ENCODE measurements at regions not wholly inside any gene's neighbourhood (a gene's known extent, or its start where the extent isn't known, plus 50 kb on each side); places are given as distances from the start of the nearest gene placed in this dataset.
"Not testable (repeated sequence)": the region's sequence is repeated elsewhere in the genome, so short reads cannot be mapped to it uniquely, and the experiment has no call there.

DNA sequence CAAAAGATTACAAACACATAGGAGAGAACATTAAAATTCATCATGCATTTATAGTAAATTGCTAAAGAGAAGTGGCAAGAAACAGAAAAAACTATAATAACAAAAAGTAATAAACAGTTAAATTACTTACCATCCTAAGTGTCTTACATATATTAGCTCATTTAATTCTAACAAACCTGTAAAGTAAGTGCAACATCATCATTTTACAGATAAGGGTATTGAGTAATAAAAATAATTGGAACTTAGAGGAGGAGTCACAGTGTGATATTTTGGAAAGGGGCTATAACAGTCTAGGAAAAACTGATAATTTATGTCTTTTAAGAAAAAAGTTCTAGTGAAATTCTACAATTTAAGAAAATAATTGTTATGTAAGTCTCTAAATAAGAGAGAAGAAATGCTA is 592.8 kb downstream of the DMRTA1 start:
- no peak for DNase-seq (ENCODE audit: extremely low spot score, unreplicated experiment)
- Mint-ChIP-seq H3K4me3 (no peak overlapping the region), H3K4me1 (ENCODE audit: unreplicated experiment) (no peaks in the 10 kb centered on the region), H3K27ac (no peak overlapping the region), H3K27me3 (no peaks in the 10 kb centered on the region), H3K9me3 (no peaks in the 10 kb centered on the region), H3K36me3 (no peaks in the 10 kb centered on the region)
- TF ChIP-seq, protein P1, sequence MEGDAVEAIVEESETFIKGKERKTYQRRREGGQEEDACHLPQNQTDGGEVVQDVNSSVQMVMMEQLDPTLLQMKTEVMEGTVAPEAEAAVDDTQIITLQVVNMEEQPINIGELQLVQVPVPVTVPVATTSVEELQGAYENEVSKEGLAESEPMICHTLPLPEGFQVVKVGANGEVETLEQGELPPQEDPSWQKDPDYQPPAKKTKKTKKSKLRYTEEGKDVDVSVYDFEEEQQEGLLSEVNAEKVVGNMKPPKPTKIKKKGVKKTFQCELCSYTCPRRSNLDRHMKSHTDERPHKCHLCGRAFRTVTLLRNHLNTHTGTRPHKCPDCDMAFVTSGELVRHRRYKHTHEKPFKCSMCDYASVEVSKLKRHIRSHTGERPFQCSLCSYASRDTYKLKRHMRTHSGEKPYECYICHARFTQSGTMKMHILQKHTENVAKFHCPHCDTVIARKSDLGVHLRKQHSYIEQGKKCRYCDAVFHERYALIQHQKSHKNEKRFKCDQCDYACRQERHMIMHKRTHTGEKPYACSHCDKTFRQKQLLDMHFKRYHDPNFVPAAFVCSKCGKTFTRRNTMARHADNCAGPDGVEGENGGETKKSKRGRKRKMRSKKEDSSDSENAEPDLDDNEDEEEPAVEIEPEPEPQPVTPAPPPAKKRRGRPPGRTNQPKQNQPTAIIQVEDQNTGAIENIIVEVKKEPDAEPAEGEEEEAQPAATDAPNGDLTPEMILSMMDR (conservative IDR thresholded peaks at IDR 0.05): no peak

DNA sequence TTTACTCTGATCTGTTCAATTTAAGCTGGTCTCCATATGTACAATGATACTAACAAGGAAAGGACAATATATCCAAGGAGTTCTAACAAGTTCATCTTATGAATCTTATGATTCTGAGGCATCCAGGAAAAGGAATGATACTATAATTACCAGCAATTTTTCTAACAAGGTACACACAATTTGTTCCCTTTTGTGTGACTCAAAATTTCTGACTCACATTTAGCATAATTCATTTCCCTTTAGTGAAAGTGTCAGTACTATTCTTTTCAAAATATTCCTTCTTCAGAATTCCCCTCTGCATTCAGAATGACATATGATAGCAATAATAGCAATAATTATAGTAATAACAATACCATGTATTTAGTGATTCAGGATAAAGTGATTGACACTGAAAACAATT is 594.8 kb downstream of the DMRTA1 start:
- H3K27ac Mint-ChIP-seq: no peak overlapping the region

DNA sequence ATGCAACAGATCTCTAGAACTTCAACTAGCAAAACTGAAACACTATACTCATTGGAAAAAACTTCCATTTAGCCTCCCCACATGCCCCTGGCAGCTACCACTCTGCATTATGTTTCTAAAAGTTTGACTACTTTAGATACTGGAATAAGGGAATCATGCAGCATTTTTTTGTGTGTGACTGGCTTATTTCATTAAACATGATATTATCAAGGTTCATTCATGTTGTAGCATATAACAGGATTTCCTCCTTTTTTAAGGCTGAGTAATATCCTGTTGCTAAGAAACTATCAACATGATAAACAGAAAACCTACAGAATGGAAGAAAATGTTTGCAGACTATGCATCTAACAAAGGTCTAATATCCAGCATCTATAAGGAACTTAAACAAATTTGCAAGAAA is 597.9 kb downstream of the DMRTA1 start:
- no peaks in the 10 kb centered on the region for H3K36me3 Mint-ChIP-seq
- DNase-seq (ENCODE audit: extremely low spot score, unreplicated experiment): no peak
- no peak overlapping the region for H3K27ac Mint-ChIP-seq
- no peaks in the 10 kb centered on the region for H3K27me3 Mint-ChIP-seq
- H3K9me3 Mint-ChIP-seq: no peaks in the 10 kb centered on the region
- no peak overlapping the region for H3K4me3 Mint-ChIP-seq
- no peaks in the 10 kb centered on the region for H3K4me1 Mint-ChIP-seq (ENCODE audit: unreplicated experiment)
- TF ChIP-seq, protein P1 (conservative IDR thresholded peaks at IDR 0.05): no peak

More for the DNA sequence above, 594.8 kb downstream of the DMRTA1 start:
- Mint-ChIP-seq H3K4me3 (no peak overlapping the region), H3K4me1 (ENCODE audit: unreplicated experiment) (no peaks in the 10 kb centered on the region), H3K27me3 (no peaks in the 10 kb centered on the region), H3K9me3 (no peaks in the 10 kb centered on the region), H3K36me3 (no peaks in the 10 kb centered on the region)
- TF ChIP-seq, protein P1 (conservative IDR thresholded peaks at IDR 0.05): no peak
- DNase-seq (ENCODE audit: extremely low spot score, unreplicated experiment): no peak

DNA sequence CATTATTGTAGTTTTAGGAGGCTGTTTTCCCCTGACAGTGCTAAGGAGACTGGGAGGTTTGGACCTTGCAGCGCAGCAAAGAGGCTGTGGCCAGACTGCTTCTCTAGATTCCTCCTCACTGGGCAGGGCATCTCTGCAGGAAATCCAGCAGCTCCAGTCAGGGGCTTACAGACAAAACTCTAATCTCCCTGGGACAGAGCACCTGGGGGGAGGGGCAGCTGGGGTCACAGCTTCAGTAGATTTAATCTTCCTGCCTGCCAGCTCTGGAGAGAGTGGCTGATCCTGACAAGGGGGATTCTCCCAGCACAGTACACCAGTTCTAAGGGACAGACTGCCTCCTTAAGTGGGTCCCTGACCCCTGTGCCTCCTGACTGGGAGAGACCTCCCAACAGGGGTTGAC is 599.4 kb downstream of the DMRTA1 start:
- not testable (repeated sequence) for H3K4me1 Mint-ChIP-seq (ENCODE audit: unreplicated experiment); H3K36me3 Mint-ChIP-seq; H3K9me3 Mint-ChIP-seq; H3K27ac Mint-ChIP-seq; H3K27me3 Mint-ChIP-seq; H3K4me3 Mint-ChIP-seq; DNase-seq (ENCODE audit: extremely low spot score, unreplicated experiment)

DNA sequence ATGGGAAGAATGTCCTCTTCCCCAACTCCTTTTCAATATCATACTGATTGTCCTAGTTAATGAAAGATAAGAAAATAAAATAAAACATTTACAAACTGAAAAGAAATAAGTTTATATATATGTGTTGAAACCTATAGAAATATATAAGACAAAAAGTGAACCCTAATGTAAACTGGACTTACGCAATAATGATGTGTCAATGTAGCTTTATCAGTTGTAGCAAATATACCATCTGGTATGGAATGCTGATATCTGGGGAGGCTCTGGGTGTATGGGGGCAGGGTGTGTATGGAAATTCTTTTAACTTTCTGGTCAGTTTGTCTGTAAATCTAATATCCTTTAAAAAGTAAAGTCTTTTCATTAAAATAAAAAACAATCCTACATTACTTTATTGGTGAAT is 603.9 kb downstream of the DMRTA1 start:
- H3K4me1 Mint-ChIP-seq (ENCODE audit: unreplicated experiment): no peaks in the 10 kb centered on the region
- H3K27ac Mint-ChIP-seq: no peak overlapping the region
- H3K27me3 Mint-ChIP-seq: no peaks in the 10 kb centered on the region
- H3K4me3 Mint-ChIP-seq: no peak overlapping the region
- H3K9me3 Mint-ChIP-seq: no peaks in the 10 kb centered on the region
- TF ChIP-seq, protein P1 (conservative IDR thresholded peaks at IDR 0.05): no peak
- no peaks in the 10 kb centered on the region for H3K36me3 Mint-ChIP-seq
- DNase-seq (ENCODE audit: extremely low spot score, unreplicated experiment): no peak

DNA sequence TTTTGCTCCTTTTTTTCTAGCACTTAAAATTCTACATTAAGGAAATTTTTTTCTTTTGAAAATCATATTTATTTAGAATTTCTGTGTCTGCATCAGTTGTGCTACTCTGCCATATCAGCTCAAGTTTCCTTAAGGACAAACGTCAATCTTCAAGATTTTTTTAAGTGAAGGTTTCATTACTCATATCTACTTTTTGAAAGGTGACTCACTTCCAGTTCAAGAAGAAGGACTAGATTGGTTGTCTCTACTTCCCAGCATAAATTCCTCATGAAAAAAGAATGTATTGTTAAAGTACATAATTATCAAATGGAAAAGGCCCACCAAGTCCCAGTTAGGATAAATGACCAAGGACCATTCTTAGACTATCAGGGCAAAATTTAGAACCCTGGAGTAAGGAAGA is 626.5 kb downstream of the DMRTA1 start:
- no peaks in the 10 kb centered on the region for H3K27me3 Mint-ChIP-seq
- no peak for DNase-seq (ENCODE audit: extremely low spot score, unreplicated experiment)
- H3K36me3 Mint-ChIP-seq: no peaks in the 10 kb centered on the region
- H3K9me3 Mint-ChIP-seq: no peaks in the 10 kb centered on the region
- no peak overlapping the region for H3K4me3 Mint-ChIP-seq
- TF ChIP-seq, protein P1 (conservative IDR thresholded peaks at IDR 0.05): no peak
- no peaks in the 10 kb centered on the region for H3K4me1 Mint-ChIP-seq (ENCODE audit: unreplicated experiment)
- H3K27ac Mint-ChIP-seq: no peak overlapping the region

Data from type B pancreatic cell (in vitro differentiated cells).